GM12878 (cell line): ENCODE measurements at regions not wholly inside any gene's neighbourhood (a gene's known extent, or its start where the extent isn't known, plus 50 kb on each side); places are given as distances from the start of the nearest gene placed in this dataset.
A peak's percentile ranks its signal among the peaks of the same experiment; 100 is the strongest.

Source experiments
- BHLHE40 ChIP-seq, 2 experiments: fragments of 450-650 bp in 1 of 2; IDR thresholded peaks; 2 replicates each; pipeline ENCODE4 v1.6.1; 2011 to 2017; ENCODE audit warnings: low read depth in 2 of 2, borderline replicate concordance in 1 of 2, improper control_type of control experiment in 1 of 2, low read length in 1 of 2, mild to moderate bottlenecking in 1 of 2
- CHD4 ChIP-seq: fragments of 200-600 bp; sonication (generic); IDR thresholded peaks from 2 replicates; pipeline ENCODE4 v1.6.1; 2016; ENCODE audit warnings: mild to moderate bottlenecking
- DPF2 ChIP-seq: fragments of 450-650 bp; IDR thresholded peaks from 2 replicates; pipeline ENCODE4 v1.6.1; 2017; ENCODE audit warnings: mild to moderate bottlenecking
- EED ChIP-seq: sonication (generic); IDR thresholded peaks from 2 replicates; pipeline ENCODE4 v1.6.1; 2016; ENCODE audit warnings: antibody characterized with exemption, low read depth
- EZH2 ChIP-seq: IDR thresholded peaks from 2 replicates; pipeline ENCODE4 v1.6.1; 2012; ENCODE audit warnings: low read depth, mild to moderate bottlenecking, control low read depth, inconsistent platforms, low read length, borderline replicate concordance; ENCODE audit not compliant: control insufficient read depth
- HCFC1 ChIP-seq: fragments of 150-350 bp; IDR thresholded peaks from 2 replicates; pipeline ENCODE4 v1.6.1; 2014; ENCODE audit warnings: low read length
- KDM1A ChIP-seq: fragments of 200-600 bp; sonication (generic); IDR thresholded peaks from 2 replicates; pipeline ENCODE4 v1.6.1; 2016; ENCODE audit warnings: borderline replicate concordance
- MEF2A ChIP-seq: IDR thresholded peaks from 2 replicates; pipeline ENCODE4 v1.6.1; 2011; ENCODE audit warnings: low read depth, mild to moderate bottlenecking, low read length, moderate library complexity; ENCODE audit not compliant: insufficient read depth
- MTA3 ChIP-seq: IDR thresholded peaks from 2 replicates; pipeline ENCODE4 v1.6.1; 2012; ENCODE audit warnings: low read length, inconsistent platforms, borderline replicate concordance
- MYB ChIP-seq: fragments of 150-350 bp; IDR thresholded peaks from 2 replicates; pipeline ENCODE4 v1.6.1; 2014; ENCODE audit warnings: mild to moderate bottlenecking, low read depth, low read length, borderline replicate concordance
- NBN ChIP-seq: fragments of 450-650 bp; IDR thresholded peaks from 2 replicates; pipeline ENCODE4 v1.6.1; 2016
- NFYB ChIP-seq: IDR thresholded peaks from 2 replicates; pipeline ENCODE4 v1.6.1; 2011; ENCODE audit warnings: low read depth, mild to moderate bottlenecking, low read length, improper control_type of control experiment, moderate library complexity; ENCODE audit not compliant: insufficient read depth
- PAX5 ChIP-seq: IDR thresholded peaks from 2 replicates; pipeline ENCODE4 v1.6.1; 2011; ENCODE audit warnings: low read depth, low read length, borderline replicate concordance
- PKNOX1 ChIP-seq: fragments of 450-650 bp; IDR thresholded peaks from 2 replicates; pipeline ENCODE4 v1.6.1; 2016; ENCODE audit warnings: mild to moderate bottlenecking
- PML ChIP-seq: IDR thresholded peaks from 2 replicates; pipeline ENCODE4 v1.6.1; 2012; ENCODE audit warnings: low read length, inconsistent platforms
- POLR2AphosphoS5 ChIP-seq: IDR thresholded peaks from 2 replicates; pipeline ENCODE4 v1.6.1; 2011; ENCODE audit warnings: mild to moderate bottlenecking, low read length, inconsistent platforms
- TBL1XR1 ChIP-seq: IDR thresholded peaks from 2 replicates; pipeline ENCODE4 v1.6.1; 2012; ENCODE audit warnings: low read depth, low read length, improper control_type of control experiment
- ZBED1 ChIP-seq: IDR thresholded peaks from 2 replicates; pipeline ENCODE4 v1.6.1; 2016; ENCODE audit warnings: borderline replicate concordance
- ZNF217 ChIP-seq: fragments of 450-650 bp; IDR thresholded peaks from 2 replicates; pipeline ENCODE4 v1.6.1; 2017; ENCODE audit warnings: antibody characterized with exemption, mild to moderate bottlenecking
- ZNF274 ChIP-seq: IDR thresholded peaks from one replicate; pipeline ENCODE4 v1.8.0; 2011; ENCODE audit not compliant: insufficient read length, insufficient read depth
- ZNF622 ChIP-seq: fragments of 450-650 bp; IDR thresholded peaks from 2 replicates; pipeline ENCODE4 v1.6.1; 2017; ENCODE audit warnings: mild to moderate bottlenecking, inconsistent platforms
- TF ChIP-seq, protein P1 (sequence below): fragments of 450-650 bp; IDR thresholded peaks from 2 replicates; pipeline ENCODE4 v1.6.1; 2016; ENCODE audit warnings: mild to moderate bottlenecking, moderate library complexity, borderline replicate concordance
- TF ChIP-seq, protein P2 (sequence below): fragments of 450-650 bp; formaldehyde crosslinking; IDR thresholded peaks from 2 replicates; pipeline ENCODE4 v1.4.0; 2020; ENCODE audit warnings: mild to moderate bottlenecking, moderate library complexity
- TF ChIP-seq, protein P3 (sequence below): fragments of 450-650 bp; IDR thresholded peaks from 2 replicates; pipeline ENCODE4 v1.6.1; 2016; ENCODE audit warnings: mild to moderate bottlenecking

DNA sequence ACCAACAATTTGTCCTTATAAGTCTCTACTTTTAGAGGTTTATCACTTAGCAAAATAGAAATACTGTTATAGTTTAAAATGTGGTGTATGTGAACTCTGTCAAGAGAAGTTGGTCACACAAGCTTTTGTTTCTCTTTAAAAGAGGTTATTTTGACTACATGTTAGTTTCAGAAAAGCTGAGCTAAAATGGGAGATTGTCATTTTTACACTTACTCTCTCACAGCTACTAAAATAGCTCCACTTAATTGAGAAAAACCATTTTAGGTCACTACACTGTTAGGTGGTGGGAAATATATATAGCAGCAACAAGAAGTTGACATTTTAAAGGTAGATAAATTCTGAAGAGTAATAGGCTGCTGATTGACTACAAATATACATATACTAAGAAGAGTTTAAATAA, 161.5 kb upstream of the KCNJ3 start (continued):
- no peak for TF ChIP-seq NFYB
- no peak for TF ChIP-seq NBN
- no peak for TF ChIP-seq EZH2
- no peak for TF ChIP-seq ZBED1
- TF ChIP-seq PAX5 = no peak
- TF ChIP-seq DPF2 = 0 out of 2 replicates have a peak, but pooled peaks have one; percentile 39
- no peak for TF ChIP-seq POLR2AphosphoS5
- TF ChIP-seq CHD4 = no peak
- TF ChIP-seq, protein P1, sequence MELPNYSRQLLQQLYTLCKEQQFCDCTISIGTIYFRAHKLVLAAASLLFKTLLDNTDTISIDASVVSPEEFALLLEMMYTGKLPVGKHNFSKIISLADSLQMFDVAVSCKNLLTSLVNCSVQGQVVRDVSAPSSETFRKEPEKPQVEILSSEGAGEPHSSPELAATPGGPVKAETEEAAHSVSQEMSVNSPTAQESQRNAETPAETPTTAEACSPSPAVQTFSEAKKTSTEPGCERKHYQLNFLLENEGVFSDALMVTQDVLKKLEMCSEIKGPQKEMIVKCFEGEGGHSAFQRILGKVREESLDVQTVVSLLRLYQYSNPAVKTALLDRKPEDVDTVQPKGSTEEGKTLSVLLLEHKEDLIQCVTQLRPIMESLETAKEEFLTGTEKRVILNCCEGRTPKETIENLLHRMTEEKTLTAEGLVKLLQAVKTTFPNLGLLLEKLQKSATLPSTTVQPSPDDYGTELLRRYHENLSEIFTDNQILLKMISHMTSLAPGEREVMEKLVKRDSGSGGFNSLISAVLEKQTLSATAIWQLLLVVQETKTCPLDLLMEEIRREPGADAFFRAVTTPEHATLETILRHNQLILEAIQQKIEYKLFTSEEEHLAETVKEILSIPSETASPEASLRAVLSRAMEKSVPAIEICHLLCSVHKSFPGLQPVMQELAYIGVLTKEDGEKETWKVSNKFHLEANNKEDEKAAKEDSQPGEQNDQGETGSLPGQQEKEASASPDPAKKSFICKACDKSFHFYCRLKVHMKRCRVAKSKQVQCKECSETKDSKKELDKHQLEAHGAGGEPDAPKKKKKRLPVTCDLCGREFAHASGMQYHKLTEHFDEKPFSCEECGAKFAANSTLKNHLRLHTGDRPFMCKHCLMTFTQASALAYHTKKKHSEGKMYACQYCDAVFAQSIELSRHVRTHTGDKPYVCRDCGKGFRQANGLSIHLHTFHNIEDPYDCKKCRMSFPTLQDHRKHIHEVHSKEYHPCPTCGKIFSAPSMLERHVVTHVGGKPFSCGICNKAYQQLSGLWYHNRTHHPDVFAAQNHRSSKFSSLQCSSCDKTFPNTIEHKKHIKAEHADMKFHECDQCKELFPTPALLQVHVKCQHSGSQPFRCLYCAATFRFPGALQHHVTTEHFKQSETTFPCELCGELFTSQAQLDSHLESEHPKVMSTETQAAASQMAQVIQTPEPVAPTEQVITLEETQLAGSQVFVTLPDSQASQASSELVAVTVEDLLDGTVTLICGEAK = peak; percentile 30; the same call in 1 of the 2 replicates
- peak; percentile 86 for TF ChIP-seq TBL1XR1
- TF ChIP-seq PML = no peak
- TF ChIP-seq MEF2A = peak; percentile 84
- no peak for TF ChIP-seq KDM1A
- TF ChIP-seq EED = no peak
- TF ChIP-seq BHLHE40 (IDR thresholded peaks at IDR 0.05; ENCODE audit: borderline replicate concordance in 1 of 2, low read depth in 2 of 2, low read length in 1 of 2) = peak; percentile 23 to 47; a peak in 1 of 4 replicates
- peak; percentile 92 for TF ChIP-seq ZNF217
- TF ChIP-seq, protein P2, sequence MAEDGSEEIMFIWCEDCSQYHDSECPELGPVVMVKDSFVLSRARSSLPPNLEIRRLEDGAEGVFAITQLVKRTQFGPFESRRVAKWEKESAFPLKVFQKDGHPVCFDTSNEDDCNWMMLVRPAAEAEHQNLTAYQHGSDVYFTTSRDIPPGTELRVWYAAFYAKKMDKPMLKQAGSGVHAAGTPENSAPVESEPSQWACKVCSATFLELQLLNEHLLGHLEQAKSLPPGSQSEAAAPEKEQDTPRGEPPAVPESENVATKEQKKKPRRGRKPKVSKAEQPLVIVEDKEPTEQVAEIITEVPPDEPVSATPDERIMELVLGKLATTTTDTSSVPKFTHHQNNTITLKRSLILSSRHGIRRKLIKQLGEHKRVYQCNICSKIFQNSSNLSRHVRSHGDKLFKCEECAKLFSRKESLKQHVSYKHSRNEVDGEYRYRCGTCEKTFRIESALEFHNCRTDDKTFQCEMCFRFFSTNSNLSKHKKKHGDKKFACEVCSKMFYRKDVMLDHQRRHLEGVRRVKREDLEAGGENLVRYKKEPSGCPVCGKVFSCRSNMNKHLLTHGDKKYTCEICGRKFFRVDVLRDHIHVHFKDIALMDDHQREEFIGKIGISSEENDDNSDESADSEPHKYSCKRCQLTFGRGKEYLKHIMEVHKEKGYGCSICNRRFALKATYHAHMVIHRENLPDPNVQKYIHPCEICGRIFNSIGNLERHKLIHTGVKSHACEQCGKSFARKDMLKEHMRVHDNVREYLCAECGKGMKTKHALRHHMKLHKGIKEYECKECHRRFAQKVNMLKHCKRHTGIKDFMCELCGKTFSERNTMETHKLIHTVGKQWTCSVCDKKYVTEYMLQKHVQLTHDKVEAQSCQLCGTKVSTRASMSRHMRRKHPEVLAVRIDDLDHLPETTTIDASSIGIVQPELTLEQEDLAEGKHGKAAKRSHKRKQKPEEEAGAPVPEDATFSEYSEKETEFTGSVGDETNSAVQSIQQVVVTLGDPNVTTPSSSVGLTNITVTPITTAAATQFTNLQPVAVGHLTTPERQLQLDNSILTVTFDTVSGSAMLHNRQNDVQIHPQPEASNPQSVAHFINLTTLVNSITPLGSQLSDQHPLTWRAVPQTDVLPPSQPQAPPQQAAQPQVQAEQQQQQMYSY = no peak
- TF ChIP-seq HCFC1 = no peak
- TF ChIP-seq ZNF622 = no peak
- TF ChIP-seq PKNOX1 = no peak
- no peak for TF ChIP-seq MYB
- TF ChIP-seq MTA3 = no peak
- TF ChIP-seq, protein P3, sequence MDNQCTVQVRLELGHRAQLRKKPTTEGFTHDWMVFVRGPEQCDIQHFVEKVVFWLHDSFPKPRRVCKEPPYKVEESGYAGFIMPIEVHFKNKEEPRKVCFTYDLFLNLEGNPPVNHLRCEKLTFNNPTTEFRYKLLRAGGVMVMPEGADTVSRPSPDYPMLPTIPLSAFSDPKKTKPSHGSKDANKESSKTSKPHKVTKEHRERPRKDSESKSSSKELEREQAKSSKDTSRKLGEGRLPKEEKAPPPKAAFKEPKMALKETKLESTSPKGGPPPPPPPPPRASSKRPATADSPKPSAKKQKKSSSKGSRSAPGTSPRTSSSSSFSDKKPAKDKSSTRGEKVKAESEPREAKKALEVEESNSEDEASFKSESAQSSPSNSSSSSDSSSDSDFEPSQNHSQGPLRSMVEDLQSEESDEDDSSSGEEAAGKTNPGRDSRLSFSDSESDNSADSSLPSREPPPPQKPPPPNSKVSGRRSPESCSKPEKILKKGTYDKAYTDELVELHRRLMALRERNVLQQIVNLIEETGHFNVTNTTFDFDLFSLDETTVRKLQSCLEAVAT = no peak
- TF ChIP-seq ZNF274 = no peak
